HEK293 (cell line): ENCODE measurements at regions not wholly inside any gene's neighbourhood (a gene's known extent, or its start where the extent isn't known, plus 50 kb on each side); places are given as distances from the start of the nearest gene placed in this dataset.

Experiments
- CTCF ChIA-PET: fragments of 350-600 bp; formaldehyde crosslinking; extraction: SDS; loops from one replicate; lab custom pipeline; 2021; ENCODE audit warnings: antibody characterized with exemption; lab: Yijun Ruan, JAX
- POLR2A ChIA-PET: fragments of 300-600 bp; formaldehyde crosslinking; extraction: SDS; loops from one replicate; lab custom pipeline; 2020; ENCODE audit warnings: antibody characterized with exemption, inconsistent platforms; lab: Yijun Ruan, JAX
- H3K27ac ChIP-seq: fragments of 200-500 bp; sonication (Bioruptor generic); 2 replicates; pipeline ENCODE4 v1.5.1; 2014; ENCODE audit warnings: low read depth, low read length, control low read depth, inconsistent platforms; ENCODE audit errors: extremely low read depth
- H3K36me3 ChIP-seq, 2 experiments: fragments of 200-500 bp in 1 of 2; sonication (Bioruptor generic) in 1 of 2; 1 replicate in 1 of 2; 2 replicates in 1 of 2; pipeline ENCODE4 v1.5.1; 2014 to 2017; ENCODE audit warnings: inconsistent platforms in 2 of 2, low read length in 2 of 2; ENCODE audit not compliant: control insufficient read depth in 2 of 2, insufficient read depth in 1 of 2
- H3K4me1 ChIP-seq: fragments of 200-500 bp; sonication (Bioruptor generic); 2 replicates; pipeline ENCODE4 v1.5.1; 2014; ENCODE audit warnings: mild to moderate bottlenecking, low read length, inconsistent platforms; ENCODE audit not compliant: control insufficient read depth, insufficient read depth
- H3K4me3 ChIP-seq: 2 replicates; pipeline ENCODE4 v1.5.1; 2011; ENCODE audit warnings: low read depth, mild to moderate bottlenecking, control low read depth, low read length, moderate library complexity
- H3K9me3 ChIP-seq: fragments of 200-500 bp; sonication (Bioruptor generic); 2 replicates; pipeline ENCODE4 v1.5.1; 2014; ENCODE audit warnings: low read depth, low read length, inconsistent platforms; ENCODE audit not compliant: control insufficient read depth, insufficient read depth
- ZNF114 ChIP-seq: fragments of 450-650 bp; formaldehyde crosslinking; IDR thresholded peaks from 2 replicates; pipeline ENCODE4 v1.5.0; 2017; ENCODE audit warnings: missing biosample characterization, missing genetic modification characterization
- ZNF148 ChIP-seq: fragments of 450-650 bp; formaldehyde crosslinking; IDR thresholded peaks from 2 replicates; pipeline ENCODE4 v1.5.0; 2017; ENCODE audit warnings: missing biosample characterization, missing genetic modification characterization, borderline replicate concordance
- ZNF266 ChIP-seq: fragments of 450-650 bp; formaldehyde crosslinking; IDR thresholded peaks from 2 replicates; pipeline ENCODE4 v1.5.1; 2016; ENCODE audit warnings: missing biosample characterization, missing genetic modification characterization, low read depth
- ZNF274 ChIP-seq, 2 experiments: fragments of 200-500 bp in 1 of 2; fragments of 450-650 bp in 1 of 2; sonication (Bioruptor generic) in 1 of 2; formaldehyde crosslinking in 1 of 2; IDR thresholded peaks; 2 replicates each; pipeline versions ENCODE4 v1.5.1 to v1.6.1; 2014 to 2016; ENCODE audit warnings: borderline replicate concordance in 1 of 2, inconsistent platforms in 1 of 2, low read length in 1 of 2, missing biosample characterization in 1 of 2, missing genetic modification characterization in 1 of 2
- ZNF548 ChIP-seq: fragments of 450-650 bp; formaldehyde crosslinking; IDR thresholded peaks from 2 replicates; pipeline ENCODE4 v1.5.1; 2016; ENCODE audit warnings: missing biosample characterization, missing genetic modification characterization
- ZNF596 ChIP-seq: fragments of 450-650 bp; IDR thresholded peaks from 2 replicates; pipeline ENCODE4 v1.5.0; 2018; ENCODE audit warnings: missing biosample characterization, mild to moderate bottlenecking, missing genetic modification characterization, moderate library complexity
- ZNF776 ChIP-seq: fragments of 450-650 bp; formaldehyde crosslinking; IDR thresholded peaks from 2 replicates; pipeline ENCODE4 v1.5.0; 2017; ENCODE audit warnings: missing biosample characterization, missing genetic modification characterization, borderline replicate concordance
- ZNF777 ChIP-seq: fragments of 450-650 bp; formaldehyde crosslinking; IDR thresholded peaks from 2 replicates; pipeline ENCODE4 v1.5.1; 2017; ENCODE audit warnings: missing biosample characterization, missing genetic modification characterization, borderline replicate concordance
- ZNF830 ChIP-seq: fragments of 450-650 bp; IDR thresholded peaks from 2 replicates; pipeline ENCODE4 v1.5.0; 2018; ENCODE audit warnings: missing biosample characterization, missing genetic modification characterization, low read depth, mild to moderate bottlenecking, moderate library complexity
- TF ChIP-seq, protein P1 (sequence below): fragments of 450-650 bp; formaldehyde crosslinking; IDR thresholded peaks from 2 replicates; pipeline ENCODE4 v1.5.1; 2016; ENCODE audit warnings: missing biosample characterization, missing genetic modification characterization
- TF ChIP-seq, protein P2 (sequence below): fragments of 450-650 bp; formaldehyde crosslinking; IDR thresholded peaks from 2 replicates; pipeline ENCODE4 v1.5.1; 2017; ENCODE audit warnings: missing biosample characterization, missing genetic modification characterization
- TF ChIP-seq, protein P3 (sequence below): fragments of 450-650 bp; formaldehyde crosslinking; IDR thresholded peaks from 2 replicates; pipeline ENCODE4 v1.5.1; 2016; ENCODE audit warnings: missing biosample characterization, missing genetic modification characterization

GRCh38 chr6:160933256-160933655 is 58.3 kb upstream of the MAP3K4 start (continued):
- TF ChIP-seq ZNF776 = no peak
- TF ChIP-seq, protein P1, sequence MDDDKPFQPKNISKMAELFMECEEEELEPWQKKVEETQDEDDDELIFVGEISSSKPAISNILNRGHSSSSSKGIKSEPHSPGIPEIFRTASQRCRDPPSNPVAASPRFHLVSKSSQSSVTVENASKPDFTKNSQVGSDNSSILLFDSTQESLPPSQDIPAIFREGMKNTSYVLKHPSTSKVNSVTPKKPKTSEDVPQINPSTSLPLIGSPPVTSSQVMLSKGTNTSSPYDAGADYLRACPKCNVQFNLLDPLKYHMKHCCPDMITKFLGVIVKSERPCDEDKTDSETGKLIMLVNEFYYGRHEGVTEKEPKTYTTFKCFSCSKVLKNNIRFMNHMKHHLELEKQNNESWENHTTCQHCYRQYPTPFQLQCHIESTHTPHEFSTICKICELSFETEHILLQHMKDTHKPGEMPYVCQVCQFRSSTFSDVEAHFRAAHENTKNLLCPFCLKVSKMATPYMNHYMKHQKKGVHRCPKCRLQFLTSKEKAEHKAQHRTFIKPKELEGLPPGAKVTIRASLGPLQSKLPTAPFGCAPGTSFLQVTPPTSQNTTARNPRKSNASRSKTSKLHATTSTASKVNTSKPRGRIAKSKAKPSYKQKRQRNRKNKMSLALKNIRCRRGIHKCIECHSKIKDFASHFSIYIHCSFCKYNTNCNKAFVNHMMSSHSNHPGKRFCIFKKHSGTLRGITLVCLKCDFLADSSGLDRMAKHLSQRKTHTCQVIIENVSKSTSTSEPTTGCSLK (tag by site-specific recombination) = no peak
- TF ChIP-seq, protein P2, sequence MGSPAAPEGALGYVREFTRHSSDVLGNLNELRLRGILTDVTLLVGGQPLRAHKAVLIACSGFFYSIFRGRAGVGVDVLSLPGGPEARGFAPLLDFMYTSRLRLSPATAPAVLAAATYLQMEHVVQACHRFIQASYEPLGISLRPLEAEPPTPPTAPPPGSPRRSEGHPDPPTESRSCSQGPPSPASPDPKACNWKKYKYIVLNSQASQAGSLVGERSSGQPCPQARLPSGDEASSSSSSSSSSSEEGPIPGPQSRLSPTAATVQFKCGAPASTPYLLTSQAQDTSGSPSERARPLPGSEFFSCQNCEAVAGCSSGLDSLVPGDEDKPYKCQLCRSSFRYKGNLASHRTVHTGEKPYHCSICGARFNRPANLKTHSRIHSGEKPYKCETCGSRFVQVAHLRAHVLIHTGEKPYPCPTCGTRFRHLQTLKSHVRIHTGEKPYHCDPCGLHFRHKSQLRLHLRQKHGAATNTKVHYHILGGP = no peak
- no peak for TF ChIP-seq ZNF114 (tag by site-specific recombination)
- no peak for TF ChIP-seq ZNF596 (tag by site-specific recombination)
- TF ChIP-seq, all 188 proteins: peak for 0

DNA sequence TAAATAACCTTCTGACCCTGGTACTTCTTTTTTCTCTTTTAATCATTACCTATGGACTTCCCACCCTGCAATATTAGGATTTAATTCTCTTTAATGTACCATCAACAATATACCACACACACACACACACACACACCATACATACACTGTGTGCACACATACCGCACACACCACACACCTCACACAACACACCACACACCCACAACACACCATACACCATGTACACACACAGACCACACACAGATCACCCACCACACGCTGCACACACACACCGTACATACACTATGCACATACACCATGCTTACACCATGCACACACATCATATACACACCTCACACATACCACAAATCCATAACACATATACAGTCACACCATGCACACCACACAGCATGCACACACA is 57.4 kb upstream of the MAP3K4 start:
- H3K4me1 ChIP-seq = no peaks in the 10 kb centered on the region
- H3K9me3 ChIP-seq = no peaks in the 10 kb centered on the region
- no peak for TF ChIP-seq ZNF274 (IDR thresholded peaks at IDR 0.05; ENCODE audit: low read length)
- peak; percentile 42; the same call in 1 of the 2 replicates for TF ChIP-seq ZNF274 (tag by site-specific recombination; IDR thresholded peaks at IDR 0.05; ENCODE audit: borderline replicate concordance)
- 0 out of 2 replicates have a peak, but pooled peaks have one; percentile 55 for TF ChIP-seq ZNF148 (tag by site-specific recombination)
- no peak for TF ChIP-seq ZNF830 (tag by site-specific recombination)
- no peak overlapping the region for H3K4me3 ChIP-seq
- no peaks in the 10 kb centered on the region for H3K36me3 ChIP-seq
- no peak overlapping the region for H3K27ac ChIP-seq
- ChIA-PET POLR2A (no interaction called here), CTCF (interaction anchor here (0.6 to 11.0 kb wide), 3 partner anchors 10 to 439 kb away, joined by 3 to 261 read pairs (median 3); no protein-coding TSS in a partner anchor)

DNA sequence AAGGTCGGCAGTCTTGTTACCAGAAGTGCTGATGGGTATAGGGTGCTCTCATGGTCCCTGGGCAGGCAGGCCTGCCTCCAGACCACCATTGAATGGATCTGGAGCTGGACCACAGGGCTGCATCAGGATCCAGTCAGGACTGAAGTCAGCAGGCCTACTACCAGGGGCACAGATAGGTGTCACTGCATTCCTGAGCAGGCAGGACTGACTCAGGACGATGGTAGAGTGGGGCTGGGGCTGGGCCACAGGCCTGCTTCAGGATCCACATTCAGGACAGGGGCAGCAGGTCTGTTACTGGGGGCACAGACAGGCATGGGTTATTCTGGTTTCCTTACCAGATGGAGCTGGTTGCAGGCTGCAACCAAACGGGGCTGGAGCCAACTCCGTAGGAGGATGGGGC is 51.4 kb upstream of the MAP3K4 start:
- CTCF ChIA-PET = interaction anchor here (0.6 to 2.1 kb wide), 3 partner anchors 9 to 433 kb away, joined by 3 to 12 read pairs (median 5); no protein-coding TSS in a partner anchor

More for the DNA sequence above, 51.4 kb upstream of the MAP3K4 start:
- Histone ChIP-seq H3K4me3 (no peak overlapping the region), H3K9me3 (no peaks in the 10 kb centered on the region), H3K4me1 (no peaks in the 10 kb centered on the region)
- TF ChIP-seq ZNF777 (tag by site-specific recombination) = no peak
- TF ChIP-seq, protein P3, sequence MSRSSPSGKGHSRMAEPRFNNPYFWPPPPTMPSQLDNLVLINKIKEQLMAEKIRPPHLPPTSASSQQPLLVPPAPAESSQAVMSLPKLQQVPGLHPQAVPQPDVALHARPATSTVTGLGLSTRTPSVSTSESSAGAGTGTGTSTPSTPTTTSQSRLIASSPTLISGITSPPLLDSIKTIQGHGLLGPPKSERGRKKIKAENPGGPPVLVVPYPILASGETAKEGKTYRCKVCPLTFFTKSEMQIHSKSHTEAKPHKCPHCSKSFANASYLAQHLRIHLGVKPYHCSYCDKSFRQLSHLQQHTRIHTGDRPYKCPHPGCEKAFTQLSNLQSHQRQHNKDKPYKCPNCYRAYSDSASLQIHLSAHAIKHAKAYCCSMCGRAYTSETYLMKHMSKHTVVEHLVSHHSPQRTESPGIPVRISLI = no peak
- no peak for TF ChIP-seq ZNF548 (tag by site-specific recombination)
- TF ChIP-seq ZNF266 (tag by site-specific recombination) = no peak
- TF ChIP-seq, all 188 proteins: peak for 0
- H3K36me3 ChIP-seq = no peaks in the 10 kb centered on the region
- POLR2A ChIA-PET = no interaction called here
- no peak overlapping the region for H3K27ac ChIP-seq
